ENCODE measurements at regions not wholly inside any gene's neighbourhood (a gene's known extent, or its start where the extent isn't known, plus 50 kb on each side); places are given as distances from the start of the nearest gene placed in this dataset.

- DNase-seq (ENCODE audit: low spot score): no peak
- TF ChIP-seq CTCF (IDR thresholded peaks at IDR 0.05; ENCODE audit: borderline replicate concordance, control extremely low read depth, extremely low read depth, insufficient read depth, missing control alignments): no peak
- in situ Hi-C loops (cut with MboI; ENCODE audit: low sequenced_read_pairs, unreplicated experiment): no loop called here
Observed at GRCh38 chr14:61963926-61964325, 201.7 kb downstream of the SNAPC1 start.

GRCh38 chr14:61965030-61965745, 203.0 kb downstream of the SNAPC1 start:
- in situ Hi-C loops (cut with MboI; ENCODE audit: low sequenced_read_pairs, unreplicated experiment): no loop called here
- no peak for DNase-seq (ENCODE audit: low spot score)
- no peak for TF ChIP-seq CTCF (IDR thresholded peaks at IDR 0.05; ENCODE audit: borderline replicate concordance, control extremely low read depth, extremely low read depth, insufficient read depth, missing control alignments)

- in situ Hi-C loops (cut with MboI; ENCODE audit: low sequenced_read_pairs, unreplicated experiment): no loop called here
- no peak for TF ChIP-seq CTCF (IDR thresholded peaks at IDR 0.05; ENCODE audit: borderline replicate concordance, control extremely low read depth, extremely low read depth, insufficient read depth, missing control alignments)
- DNase-seq (ENCODE audit: low spot score): no peak
Observed at GRCh38 chr14:61968207-61968606, 206.0 kb downstream of the SNAPC1 start.

GRCh38 chr14:61972711-61973110, 210.5 kb downstream of the SNAPC1 start:
- TF ChIP-seq CTCF (IDR thresholded peaks at IDR 0.05; ENCODE audit: borderline replicate concordance, control extremely low read depth, extremely low read depth, insufficient read depth, missing control alignments): no peak
- no peak for DNase-seq (ENCODE audit: low spot score)
- in situ Hi-C loops (cut with MboI; ENCODE audit: low sequenced_read_pairs, unreplicated experiment): no loop called here

- in situ Hi-C loops (cut with MboI; ENCODE audit: low sequenced_read_pairs, unreplicated experiment): no loop called here
- no peak for DNase-seq (ENCODE audit: low spot score)
- TF ChIP-seq CTCF (IDR thresholded peaks at IDR 0.05; ENCODE audit: borderline replicate concordance, control extremely low read depth, extremely low read depth, insufficient read depth, missing control alignments): no peak
Observed at GRCh38 chr14:61973981-61974380, 211.8 kb downstream of the SNAPC1 start.

GRCh38 chr14:61977217-61977616, 215.0 kb downstream of the SNAPC1 start:
- DNase-seq (ENCODE audit: low spot score): no peak
- in situ Hi-C loops (cut with MboI; ENCODE audit: low sequenced_read_pairs, unreplicated experiment): no loop called here
- TF ChIP-seq CTCF (IDR thresholded peaks at IDR 0.05; ENCODE audit: borderline replicate concordance, control extremely low read depth, extremely low read depth, insufficient read depth, missing control alignments): no peak

Measured in GM13976 (cell line).